Pons (tissue), 1 donor: ENCODE measurements at regions not wholly inside any gene's neighbourhood (a gene's known extent, or its start where the extent isn't known, plus 50 kb on each side); places are given as distances from the start of the nearest gene placed in this dataset.
A peak's percentile ranks its signal among the peaks of the same experiment; 100 is the strongest.
"Not testable (repeated sequence)": the region's sequence is repeated elsewhere in the genome, so short reads cannot be mapped to it uniquely, and the experiment has no call there.

ENCODE experiments used
- DNase-seq: peaks from one replicate; pipeline ENCODE4 v3.0.0-alpha.2; 2016; ENCODE audit warnings: low spot score

DNA sequence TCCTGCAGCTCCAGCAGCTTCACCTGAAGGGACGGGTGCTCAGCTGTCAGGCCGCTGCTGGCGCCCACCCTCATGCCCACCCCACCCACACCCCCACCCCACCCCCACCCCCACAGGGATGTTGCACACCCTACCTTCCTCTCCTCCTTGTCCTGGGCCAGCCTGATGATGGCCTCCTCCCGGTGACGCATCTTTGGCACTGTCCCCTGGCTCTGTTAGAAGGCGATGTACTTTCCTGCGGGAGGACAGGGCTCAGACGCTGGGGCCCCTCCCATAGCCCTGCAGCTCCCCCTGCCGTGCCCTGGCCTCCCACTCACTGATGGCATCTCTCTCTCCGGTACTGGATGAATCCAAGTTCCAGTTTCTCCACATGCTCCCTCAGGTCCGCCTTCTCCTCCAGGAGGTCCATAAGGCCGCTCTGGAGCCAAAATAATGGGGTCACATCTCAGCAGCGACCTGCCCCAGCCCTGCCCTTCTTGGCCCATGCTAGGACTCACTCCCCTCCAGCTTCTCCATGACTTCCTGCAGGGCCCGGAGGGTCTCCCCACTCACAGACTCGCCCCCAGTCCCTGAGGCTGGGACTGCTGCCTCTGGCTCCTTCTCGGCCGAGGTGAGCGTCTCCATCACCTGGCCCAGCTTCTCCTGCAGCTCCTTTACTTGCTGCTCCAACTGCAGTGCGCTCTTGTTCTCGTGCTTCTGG lies 55.2 kb downstream of the GOLGA8B start:
- not testable (repeated sequence) for DNase-seq

DNA sequence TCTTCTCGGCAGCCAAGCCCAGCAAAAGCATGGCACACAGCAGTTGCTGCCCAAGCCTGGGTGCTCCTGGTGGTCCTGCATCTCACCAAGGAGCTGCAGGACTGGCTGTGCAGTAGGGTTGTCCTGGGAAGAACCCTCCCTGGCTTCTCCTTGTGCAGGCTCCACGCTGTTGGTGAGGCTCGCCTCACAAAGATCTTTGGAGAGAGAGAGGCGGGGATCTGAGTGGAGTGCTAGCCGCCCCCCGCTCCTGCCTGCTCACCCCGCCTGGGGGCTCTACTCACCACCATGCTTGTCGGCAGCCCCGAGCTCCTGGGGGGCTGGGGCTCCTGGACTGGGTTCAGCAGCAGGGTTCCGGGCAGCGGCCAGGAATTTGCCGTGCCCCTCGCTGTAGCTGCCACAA lies 55.8 kb downstream of the GOLGA8B start:
- DNase-seq = not testable (repeated sequence)

- DNase-seq = not testable (repeated sequence)
These were observed 59.6 kb downstream of the GOLGA8B start for GRCh38 chr15:34523849-34524248.

- DNase-seq = not testable (repeated sequence)
These were observed 60.9 kb downstream of the GOLGA8B start for GRCh38 chr15:34522601-34523000.

- DNase-seq = not testable (repeated sequence)
These were observed 61.5 kb downstream of the GOLGA8B start for GRCh38 chr15:34521802-34522485.

DNA sequence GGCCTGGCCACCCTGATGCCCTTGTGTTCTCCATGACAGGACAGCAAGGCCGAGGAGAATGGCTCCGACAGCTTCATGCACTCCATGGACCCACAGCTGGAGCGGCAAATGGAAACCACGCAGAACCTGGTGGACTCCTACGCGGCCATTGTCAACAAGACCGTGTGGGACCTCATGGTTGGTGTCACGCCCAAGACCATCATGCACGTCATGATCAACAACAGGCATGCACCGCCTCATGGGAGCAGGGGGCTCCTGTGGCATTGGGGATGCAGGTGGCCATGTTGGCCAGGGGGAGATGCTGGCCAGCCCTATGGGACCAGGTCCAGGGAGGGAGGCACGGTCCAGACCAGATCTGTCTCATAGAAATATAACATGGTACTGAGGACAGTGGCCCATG lies 62.9 kb downstream of the GOLGA8B start:
- DNase-seq = no peak

DNA sequence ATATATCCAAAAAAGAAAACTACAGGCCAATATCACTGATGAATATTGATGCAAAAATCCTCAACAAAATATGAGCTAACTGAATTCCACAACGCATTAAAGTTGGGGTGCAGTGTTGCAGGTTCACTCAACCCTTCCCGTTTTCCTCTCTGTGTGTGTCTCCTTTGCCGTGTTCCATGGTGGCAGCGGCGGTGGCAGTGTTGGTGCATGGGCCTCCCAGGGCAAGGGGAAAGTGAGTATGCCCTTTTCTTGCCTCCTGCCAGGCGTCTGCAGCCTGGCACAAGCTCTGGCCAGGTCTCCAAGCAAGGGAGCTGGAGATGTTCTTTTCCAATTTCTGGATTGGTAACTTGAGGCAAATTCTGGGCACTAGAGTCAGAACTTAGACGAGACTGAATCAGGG lies 63.4 kb downstream of the GOLGA8B start:
- not testable (repeated sequence) for DNase-seq

DNA sequence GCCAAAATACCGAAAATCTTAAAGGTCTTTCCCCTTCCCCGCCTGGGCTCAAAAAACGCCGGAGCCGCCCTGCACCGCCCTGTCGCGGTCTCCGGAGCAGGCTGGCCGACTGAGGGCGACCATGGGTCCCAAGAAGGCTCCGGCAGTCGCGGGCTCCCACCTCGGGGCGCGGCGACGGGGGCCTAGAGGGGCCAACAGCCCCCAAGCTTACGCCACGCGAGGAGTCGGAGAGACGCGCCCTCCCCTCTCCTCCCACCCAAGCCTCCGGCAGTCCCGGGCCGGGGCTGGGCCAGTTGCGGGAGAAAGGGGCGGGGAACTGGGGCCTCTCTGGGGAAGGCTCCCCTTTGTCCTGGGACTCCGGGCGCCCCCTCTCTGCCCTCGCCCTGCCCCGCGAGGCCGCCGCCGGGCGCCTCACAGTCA lies 69.2 kb downstream of the GOLGA8B start:
- peak; percentile 4 for DNase-seq

DNA sequence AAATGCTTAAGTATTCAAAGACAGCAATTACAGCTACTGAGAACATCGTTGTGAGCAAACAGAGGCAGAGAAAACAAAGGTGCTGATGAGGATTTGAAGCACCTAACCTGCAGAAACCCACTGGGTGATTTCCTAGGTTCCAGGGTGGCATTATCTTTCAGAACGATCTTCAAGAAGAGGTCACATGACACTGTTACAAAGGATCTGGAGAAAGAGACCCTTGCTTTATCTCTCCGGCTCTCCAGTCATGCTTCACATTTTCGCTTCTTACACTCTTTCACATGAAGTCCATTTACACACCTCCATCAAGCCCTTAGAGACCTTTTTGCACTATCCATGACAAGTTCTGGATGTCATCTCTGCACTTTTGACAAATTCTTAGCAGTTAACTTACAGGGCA lies 70.8 kb downstream of the GOLGA8B start:
- no peak for DNase-seq

DNA sequence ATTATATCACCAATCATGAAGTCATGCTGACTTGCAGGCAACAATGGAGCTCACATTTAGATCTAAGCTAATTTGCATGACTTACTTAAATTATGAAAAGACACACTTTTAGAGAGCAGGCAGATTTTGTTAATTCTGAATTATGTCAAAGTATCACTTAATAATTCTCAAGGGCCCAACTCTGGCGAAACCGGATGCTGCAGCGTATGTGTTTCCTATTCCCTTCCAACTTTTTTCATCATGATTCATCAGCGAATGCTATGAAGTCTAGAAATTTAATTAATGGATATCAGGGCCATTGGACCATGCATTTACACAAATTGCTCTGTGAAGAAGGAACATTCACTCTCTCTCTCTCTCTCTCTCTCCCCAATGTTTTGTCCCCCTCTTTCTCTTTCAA lies 63.5 kb upstream of the GOLGA8A start:
- DNase-seq = no peak

GRCh38 chr15:34496207-34496995 lies 58.8 kb upstream of the GOLGA8A start:
- no peak for DNase-seq

DNA sequence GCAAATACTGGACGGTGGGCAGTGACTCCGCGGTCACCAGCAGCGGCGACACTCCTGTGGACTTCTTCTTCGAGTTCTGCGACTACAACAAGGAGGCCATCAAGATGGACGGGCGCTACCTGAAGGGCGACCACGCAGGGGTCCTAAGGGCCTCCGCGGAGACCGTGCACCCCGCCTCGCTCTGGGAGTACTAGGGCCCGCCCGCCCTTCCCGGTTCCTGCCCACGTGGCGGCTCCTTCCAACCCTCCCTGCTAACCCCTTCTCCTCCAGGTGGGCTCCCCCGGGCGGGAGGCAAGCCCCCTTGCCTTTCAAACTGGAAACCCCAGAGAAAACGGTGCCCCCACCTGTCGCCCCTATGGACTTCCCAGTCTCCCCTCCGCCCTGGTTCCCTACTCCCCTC lies 58.1 kb upstream of the GOLGA8A start:
- not testable (repeated sequence) for DNase-seq

DNA sequence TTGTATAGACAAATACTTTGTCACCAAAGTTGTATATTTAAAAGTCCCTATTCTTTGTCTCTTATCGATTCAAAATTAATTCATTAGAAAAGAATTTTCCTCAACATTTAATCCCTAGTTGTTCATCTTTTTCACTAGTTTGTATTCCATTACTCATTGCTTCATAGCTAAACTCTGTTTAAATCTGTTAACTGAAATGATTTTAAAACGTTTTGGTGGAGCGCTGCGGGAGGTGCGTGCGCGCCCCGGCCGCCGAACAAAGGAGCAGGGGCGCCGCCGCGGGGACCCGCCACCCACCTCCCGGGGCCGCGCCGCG lies 56.4 kb upstream of the GOLGA8A start:
- no peak for DNase-seq

DNA sequence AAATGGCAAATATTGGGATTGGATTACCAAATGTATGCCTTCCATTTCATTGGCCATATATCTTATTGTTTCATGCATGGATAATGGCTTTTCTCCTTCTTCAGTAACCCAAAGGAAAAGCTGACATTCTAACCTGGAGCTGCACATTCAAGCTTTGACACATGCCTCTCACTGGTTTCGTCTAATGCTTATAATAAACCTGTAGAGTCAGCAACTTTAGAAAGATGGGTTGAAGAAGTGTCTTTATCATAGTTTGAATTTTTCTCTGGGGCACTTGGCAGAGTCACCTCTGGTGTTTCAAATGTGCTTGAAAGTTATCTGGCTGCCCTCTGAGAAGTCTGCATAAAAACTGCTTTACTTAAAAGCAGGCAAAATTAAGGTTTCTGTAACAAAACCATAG lies 55.4 kb upstream of the GOLGA8A start:
- no peak for DNase-seq

- not testable (repeated sequence) for DNase-seq
These were observed 53.9 kb upstream of the GOLGA8A start for GRCh38 chr15:34491488-34491887.

DNA sequence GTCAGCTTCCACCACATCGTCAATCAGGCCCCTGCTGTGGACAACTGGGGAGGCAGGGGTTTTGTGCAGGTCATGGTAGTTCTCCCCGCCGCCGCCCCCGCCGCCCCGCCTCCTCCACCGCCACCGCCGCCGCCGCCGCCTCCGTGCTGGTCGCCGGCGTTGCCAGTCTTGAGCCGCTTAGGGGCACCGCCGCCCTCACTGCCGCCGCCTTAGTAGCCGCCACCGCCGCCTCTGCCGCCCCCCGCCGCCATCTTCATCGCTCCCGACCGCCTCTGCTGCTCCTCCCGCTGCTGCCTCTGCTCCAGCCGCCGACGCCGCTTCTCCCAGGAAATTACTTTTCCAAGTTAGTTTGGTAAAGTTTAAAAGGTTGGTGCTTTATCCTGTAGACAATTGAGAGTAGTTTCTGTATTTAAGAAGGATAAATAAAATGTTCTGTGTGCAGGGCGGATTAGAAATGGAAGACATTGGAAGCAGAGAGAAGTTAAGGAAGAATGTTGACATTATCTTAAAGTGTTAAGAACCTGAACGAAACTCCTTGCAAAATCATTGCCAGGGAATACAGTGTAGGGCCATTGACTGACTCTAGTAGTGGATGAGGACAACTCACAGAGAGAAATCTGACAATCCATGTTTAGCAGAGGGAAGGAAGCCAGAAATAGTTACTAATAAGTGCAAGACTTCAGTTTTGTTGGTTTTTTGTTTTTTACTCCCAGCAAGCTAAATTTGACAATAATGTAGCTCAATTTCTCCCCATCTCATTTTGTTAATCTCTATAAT lies 53.0 kb upstream of the GOLGA8A start:
- no peak for DNase-seq

DNA sequence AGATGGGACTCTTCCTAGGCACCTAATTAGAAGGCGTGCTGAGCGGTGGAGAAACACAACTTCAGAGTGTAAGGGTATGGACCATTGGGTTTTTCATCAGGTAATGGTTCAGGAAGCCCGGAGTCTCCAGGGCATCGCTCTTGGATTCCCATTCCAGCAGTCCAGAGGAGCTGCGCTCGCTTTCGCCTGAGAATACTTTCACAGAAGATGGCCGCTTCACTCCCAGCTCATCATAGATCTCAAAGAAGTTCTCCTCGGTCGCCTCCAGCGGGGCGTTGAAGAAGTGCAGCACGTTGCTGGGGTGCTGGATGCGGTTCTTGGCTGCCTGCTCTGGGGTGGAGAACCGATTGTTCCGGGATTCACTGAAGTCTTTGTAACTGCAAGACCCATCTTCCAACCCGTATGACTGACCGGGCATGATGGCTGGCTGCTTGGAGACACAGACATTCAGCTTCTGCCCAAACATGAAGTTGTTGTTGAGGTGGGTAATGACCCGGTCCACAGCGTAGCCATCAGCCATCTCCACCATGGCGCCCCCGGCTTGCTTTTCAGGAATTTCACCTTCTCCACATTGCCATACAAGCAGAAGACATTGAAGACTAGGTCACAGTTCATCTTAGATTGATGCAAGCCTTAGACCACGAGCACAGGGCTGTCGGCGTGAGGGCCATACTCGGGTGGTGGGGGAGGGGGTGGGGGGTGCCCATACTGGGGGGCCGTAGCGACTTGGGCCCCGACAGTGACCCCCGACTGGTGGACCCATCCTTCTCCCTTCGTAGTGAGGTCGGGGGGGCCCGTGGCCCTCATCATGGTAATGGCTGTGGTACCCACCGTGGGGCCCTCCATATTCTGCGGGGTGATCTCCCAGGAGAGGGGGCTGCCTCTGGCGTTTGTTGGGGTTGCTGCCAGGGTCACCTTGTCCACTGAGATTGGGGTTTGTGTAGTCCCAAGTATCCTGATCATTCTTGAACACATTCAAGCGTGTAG lies 51.7 kb upstream of the GOLGA8A start:
- not testable (repeated sequence) for DNase-seq
